NCI-H446 treated with DMSO at 0.1 percent for 48 hours (cell line): ENCODE measurements at regions not wholly inside any gene's neighbourhood (a gene's known extent, or its start where the extent isn't known, plus 50 kb on each side); places are given as distances from the start of the nearest gene placed in this dataset.
"Not testable (repeated sequence)": the region's sequence is repeated elsewhere in the genome, so short reads cannot be mapped to it uniquely, and the experiment has no call there.

Experiments used
- DNase-seq: peaks from one replicate; lab custom pipeline; 2025; lab: John Stamatoyannopoulos, UW

DNA sequence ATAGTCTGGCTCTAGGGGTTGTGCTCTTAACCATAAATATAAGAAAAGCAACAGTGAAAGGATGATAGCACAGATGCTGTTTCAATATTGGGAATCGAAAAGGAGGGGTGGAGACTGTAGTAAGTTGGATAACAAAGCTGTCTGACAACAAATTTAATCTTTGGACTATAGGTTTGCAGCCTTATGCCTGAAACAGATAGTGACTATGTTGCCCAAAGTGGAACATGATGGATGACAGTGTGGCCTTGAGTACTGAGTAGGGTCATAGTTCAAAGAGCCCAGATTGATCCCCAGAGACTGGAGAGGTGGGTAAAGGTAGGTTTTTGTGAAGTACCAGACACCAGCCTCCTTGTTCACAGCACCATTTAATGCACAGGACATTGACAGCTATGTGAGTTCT, 144.0 kb upstream of the PALMD start:
- DNase-seq, result no peak

DNA sequence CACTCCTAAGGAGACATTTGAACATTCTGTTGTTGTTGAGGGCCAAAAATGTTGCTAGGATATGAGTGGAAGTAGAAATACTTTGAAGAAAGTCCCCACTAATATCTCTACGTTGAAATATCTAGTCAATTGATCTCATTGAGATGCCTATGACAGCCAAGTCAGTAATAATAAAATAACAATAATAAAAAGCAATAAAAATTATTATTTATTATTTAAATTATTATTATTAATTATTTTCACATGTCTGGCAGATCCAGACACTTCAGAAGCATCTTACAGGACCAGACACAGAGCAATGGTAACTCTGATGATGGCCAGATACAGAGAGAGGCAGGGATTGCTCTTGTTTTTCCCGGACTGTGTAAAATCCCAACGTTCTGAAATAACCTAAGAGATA, 143.5 kb upstream of the PALMD start:
- no peak for DNase-seq

DNA sequence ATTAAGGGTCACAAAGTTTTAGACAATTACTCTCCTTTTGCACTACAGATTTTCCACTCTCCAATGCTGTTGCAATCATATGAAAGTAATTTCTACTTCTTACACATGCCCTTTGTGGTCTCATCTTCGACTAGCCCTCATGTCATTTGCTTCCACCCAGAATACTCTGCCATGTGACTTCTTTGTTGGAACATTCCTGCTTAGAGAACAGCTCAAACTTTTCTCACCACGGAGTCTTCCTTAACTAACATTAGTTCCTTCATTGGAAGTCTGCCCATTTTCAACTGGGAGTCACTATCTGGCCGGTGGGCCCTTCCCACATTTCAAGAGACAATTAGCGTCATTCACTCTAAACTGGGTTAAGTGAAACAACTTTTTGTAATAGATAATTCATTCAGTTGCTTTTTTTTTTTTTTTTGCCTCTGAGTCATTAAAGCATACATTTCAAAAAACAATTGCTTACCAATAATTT, 142.6 kb upstream of the PALMD start:
- DNase-seq, result no peak

DNA sequence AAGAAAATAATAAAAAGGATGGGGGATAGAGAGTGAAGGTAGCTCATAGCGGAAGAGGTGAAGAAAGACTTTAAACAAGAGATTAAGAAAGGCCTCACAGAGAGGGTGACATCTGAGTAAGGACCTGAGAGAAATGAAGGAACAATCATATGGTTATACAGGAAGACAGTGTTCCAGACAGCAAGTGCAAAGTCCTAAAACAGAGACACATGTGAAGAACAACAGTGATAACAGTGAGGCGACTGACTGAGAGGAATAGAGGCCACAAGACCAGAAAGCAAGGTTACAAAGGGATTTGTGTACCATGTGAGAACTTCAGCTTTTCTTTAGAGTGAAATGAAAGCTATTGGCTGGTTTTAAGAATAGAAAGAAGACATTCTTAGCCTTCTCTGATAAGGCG, 141.6 kb upstream of the PALMD start:
- no peak for DNase-seq

DNA sequence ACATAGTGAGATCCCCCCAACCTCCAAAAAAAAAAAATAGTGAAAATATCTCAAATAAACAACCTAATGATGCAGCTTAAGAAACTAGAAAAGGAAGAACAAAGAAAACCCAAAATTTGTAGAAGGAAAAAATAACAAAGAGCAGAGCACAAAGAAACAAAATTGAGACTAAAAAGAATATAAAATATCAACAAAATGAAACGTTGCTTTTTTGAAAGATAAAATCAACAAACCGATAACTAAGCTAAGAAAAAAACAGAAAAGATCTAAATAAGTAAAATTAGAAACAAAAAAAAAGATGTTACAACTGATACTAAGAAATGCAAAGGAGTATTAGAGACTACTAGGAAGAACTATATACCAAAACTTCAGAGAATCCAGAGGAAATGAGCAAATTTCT, 139.3 kb upstream of the PALMD start:
- DNase-seq, result no peak

DNA sequence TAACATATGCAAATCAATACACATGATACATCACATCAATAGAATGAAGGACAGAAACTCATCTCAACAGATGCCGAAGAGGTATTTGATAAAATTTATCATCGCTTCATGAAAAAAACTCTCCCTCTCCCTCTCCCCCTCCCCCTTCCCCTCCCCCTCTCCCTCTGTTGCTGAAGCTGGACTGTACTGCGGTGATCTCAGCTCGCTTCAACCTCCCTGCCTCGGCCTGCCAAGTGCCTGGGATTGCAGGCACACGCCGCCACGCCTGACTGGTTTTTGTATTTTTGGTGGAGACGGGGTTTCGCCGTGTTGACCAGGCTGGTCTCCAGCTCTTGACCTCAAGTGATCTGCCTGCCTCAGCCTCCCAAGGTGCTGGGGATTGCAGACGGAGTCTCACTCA, 138.5 kb upstream of the PALMD start:
- DNase-seq, result not testable (repeated sequence)

DNA sequence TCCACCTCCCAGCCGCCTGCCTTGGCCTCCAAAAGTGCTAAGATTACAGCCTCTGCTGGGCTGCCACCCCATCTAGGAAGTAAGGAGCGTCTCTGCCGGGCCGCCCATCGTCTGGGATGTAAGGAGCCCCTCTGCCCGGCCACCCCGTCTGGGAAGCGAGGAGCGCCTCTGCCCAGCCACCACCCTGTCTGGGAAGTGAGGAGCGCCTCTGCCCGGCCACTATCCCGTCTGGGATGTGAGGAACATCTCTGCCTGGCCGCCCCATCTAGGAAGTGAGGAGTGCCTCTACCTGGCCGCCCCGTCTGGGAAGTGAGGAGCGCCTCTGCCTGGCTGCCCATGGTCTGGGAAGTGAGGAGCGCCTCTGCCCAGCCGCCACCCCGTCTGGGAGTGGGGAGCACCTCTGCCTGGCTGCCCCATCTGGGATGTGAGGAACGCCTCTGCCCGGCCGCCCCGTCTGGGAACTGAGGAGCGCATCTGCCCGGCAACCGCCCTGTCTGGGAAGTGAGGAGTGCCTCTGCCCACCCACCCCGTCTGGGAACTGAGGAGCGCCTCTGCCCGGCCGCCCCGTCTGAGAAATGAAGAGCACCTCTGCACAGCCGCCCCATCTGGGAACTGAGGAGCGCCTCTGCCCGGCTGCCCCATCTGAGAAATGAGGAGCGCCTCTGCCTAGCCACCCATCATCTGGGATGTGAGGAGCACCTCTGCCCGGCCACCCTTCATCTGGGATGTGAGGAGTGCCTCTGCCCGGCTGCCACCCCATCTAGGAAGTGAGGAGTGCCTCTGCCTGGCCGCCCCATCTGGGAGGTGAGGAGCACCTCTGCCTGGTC, 137.8 kb upstream of the PALMD start:
- no peak for DNase-seq

DNA sequence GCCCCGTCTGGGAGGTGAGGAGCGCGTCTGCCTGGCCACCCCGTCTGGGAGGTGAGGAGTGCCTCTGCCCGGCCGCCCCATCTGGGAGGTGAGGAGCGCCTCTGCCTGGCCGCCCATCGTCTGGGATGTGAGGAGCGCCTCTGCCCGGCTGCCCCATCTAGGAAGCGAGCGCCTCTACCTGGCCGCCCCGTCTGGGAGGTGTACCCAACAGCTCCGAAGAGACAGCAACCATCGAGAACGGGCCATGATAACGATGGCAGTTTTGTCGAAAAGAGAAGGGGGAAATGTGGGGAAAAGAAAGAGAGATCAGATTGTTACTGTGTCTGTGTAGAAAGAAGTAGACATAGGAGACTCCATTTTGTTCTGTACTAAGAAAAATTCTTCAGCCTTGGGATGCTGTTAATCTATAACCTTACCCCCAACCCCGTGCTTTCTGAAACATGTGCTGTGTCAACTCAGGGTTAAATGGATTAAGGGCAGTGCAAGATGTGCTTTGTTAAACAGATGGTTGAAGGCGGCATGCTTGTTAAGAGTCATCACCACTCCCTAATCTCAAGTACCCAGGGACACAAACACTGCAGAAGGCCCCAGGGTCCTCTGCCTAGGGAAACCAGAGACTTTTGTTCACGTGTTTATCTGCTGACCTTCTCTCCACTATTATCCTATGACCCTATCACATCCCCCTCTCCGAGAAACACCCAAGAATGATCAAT, 137.0 kb upstream of the PALMD start:
- DNase-seq, result not testable (repeated sequence)

DNA sequence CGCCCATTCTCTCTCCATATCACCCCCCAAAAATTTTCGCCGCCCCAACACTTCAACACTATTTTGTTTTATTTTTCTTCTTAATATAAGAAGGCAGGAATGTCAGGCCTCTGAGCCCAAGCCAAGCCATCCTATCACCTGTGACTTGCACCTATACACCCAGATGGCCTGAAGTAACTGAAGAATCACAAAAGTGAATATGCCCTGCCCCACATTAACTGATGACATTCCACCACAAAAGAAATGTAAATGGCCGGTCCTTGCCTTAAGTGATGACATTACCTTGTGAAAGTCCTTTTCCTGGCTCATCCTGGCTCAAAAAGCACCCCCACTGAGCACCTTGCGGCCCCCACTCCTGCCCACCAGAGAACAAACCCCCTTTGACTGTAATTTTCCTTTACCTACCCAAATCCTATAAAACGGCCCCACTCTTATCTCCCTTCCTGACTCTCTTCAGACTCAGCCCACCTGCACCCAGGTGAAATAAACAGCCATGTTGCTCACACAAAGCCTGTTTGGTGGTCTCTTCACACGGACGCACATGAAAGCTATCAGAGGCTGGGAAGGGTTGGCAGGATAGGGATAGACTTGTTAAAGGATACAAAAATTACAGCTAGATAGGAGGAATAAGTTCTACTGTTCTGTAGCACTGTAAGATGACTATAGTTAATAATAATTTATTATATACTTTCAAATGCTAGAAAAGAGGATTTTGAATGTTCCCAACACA, 130.9 kb upstream of the PALMD start:
- not testable (repeated sequence) for DNase-seq

DNA sequence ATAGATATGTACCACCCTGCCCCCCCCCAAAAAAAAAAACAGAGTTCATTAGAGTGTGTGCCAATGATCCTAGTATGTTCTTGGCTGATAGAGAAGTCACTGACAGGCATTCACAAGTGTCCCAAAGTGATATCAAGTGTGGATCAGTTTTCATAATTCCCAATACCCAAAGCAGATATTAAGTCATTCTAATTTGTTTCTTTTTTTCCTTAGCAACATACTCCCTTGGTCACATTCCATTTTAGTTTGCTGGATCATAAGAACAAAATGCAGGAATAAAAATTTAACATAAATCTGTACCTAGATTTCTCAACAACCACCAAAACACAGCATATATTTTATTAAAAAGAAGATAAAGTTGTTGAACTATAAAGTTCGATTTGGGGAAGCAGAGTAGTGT, 129.8 kb upstream of the PALMD start:
- DNase-seq, result no peak

DNA sequence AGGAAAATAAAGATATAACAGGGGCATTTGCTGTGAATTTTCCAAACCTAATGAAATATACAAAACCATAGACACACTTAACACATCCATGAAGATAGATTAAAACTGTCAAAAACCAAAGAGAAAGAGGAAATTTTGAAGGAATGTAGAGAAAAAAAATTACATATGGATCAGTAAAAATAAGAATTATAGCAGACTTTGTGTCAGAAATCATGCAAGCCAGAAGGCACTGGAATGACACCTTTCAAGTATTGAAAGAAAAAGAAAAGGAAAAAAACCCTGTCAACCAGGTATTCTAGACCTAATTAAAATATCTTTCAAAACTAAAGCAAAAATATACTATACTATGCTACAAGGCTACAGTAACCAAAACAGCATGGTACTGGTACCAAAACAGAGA, 125.8 kb upstream of the PALMD start:
- DNase-seq, result no peak

DNA sequence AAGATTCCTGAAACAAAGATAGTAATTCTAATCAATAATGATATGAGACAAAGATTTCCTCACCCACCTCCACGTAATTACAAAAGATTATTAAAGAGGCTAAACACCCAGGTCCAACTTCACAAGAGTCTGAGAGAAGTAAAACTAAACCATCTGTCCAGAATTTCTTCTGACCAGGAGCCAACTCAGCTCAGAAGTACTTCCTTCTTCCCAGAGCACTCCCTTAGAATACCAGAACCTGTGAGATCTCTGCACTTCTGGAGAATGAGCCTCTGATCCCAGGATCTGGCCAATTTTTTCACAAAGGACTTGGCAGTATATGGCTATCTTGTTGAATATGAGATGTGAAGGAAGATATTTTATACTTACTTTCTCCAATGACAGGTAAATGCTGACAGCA, 120.6 kb upstream of the PALMD start:
- DNase-seq, result no peak

DNA sequence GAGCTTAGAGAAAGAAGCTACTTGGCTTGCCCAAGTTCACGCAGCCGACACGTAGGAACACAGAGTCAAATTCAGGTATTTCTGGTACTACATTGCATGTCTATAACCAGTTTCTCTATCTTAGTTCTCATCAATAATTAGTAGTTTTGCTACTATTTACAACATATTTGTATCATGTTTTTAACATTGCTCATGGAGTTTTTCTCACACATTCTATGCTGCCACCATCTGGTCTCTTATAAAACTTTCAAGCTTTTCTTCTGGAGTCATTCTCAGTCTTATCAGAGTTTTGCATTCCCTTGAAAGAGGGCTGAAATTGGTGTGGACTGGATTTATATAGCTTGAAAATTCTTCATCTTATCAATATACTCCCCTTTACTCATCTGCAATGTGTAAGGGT, 118.8 kb upstream of the PALMD start:
- peak; percentile 11 for DNase-seq

DNA sequence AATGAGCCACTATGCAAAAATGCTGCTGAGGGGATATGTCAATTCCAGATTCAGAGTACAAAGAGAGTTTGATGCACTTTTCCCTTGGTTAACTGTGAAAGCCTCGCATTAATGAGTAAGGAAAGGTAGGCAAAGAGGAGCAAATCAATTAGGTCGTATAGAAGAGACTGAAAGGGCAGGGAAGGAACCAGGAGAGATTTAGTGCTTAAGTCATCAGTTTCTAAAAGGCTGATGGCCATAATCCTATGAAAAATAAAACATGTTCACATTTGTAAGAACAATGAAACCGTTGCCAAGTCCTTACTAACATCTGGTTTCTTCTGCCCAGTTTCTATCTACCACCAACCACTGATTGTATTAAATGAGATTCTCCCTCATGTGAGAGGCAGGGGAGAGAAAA, 118.4 kb upstream of the PALMD start:
- DNase-seq, result no peak

DNA sequence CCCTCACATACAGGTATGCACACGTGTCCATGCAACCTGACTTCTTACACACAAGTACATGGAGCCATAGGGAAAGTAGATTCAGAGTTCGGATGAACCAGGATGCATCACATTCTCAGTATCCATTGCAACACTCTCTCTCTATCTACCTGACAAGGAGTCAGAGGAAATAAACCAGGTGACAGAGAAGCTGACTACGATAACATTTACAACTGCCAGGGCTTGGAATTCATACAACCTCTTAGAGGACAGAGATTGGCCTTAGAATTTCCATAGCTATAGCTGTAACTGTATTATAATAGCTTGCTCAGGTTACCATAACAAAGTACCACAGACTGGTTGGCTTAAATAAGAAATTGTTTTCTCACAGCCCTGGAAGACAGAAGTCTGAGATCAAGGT, 116.9 kb upstream of the PALMD start:
- DNase-seq, result no peak

DNA sequence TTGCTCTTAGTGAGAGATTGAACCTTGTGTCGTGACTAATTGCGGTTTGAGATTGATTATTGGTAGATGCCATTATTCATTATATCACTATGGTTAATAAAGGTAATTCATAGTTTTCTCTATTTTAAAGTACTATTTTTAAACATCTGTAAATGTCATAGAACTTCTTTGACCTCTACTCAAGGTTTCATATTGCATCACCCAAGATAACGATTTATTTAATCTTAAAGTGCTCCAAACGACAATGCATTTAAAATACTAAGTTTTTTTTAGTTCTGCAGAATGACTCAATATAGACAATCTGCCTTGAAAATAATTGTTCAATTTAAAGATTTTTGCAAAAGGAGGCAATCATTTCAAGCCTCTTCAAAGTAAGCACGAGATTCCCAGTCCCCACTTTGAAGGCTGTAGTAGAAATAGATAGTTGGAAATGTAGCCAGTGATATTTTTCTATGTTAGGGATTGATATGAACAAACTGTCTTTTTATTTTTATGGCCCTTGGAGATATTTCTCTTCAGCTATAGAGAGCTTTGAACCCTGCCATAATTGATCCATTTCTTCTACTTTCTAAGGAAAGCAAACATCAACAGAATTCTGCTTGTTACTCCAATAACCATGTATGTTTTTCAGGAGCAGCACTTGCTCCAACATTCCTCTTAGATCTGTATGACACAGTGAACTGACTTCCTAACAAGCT, 114.2 kb upstream of the PALMD start:
- no peak for DNase-seq

DNA sequence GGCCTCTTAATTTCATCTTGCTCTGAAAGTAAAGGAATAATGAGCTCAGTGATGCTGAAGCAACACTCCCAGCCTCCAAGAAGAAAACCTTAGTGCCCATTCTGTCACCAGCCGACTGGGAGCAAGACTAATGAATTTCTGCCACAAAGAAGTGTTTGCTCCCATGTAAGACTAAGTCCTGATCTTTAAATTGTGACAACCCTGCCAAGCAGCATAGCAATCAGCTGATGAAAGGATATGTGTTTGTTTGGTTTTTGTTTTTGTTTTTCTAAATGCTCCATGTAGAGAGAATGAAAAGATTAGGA, 113.7 kb upstream of the PALMD start:
- DNase-seq, result peak; percentile 18

DNA sequence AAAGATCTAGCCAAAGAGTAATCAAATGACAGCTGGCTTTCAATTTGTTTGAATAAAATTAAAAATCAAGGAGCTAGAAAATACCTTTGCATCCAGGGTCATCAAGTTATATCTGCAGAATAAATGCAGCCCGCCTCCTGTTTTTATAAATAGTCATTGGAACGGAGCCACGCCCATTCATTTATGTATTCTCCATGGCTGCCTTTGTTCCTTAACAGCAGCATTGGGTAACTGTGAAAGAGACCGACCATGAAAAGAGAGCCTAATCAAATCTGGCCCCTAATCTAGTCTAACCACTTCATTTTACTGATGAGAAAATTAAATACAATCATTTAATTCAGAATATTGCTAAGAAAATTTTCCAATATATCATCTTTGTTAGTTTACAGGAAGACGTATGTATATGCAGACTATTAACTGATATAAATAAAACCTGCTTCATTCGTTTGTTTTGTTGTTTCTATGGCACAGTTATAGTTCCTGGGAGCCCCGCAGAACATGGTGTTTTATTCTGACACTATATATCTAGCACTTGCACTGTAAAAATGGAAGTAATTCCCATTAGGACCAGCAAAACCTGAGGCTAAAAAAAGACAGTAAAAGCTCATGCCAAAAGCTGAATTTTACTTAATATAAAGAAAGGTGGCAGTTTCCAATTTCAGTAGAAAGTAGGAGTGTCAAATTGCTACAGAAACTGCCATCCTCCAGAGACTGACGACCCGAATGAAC, 111.8 kb upstream of the PALMD start:
- DNase-seq, result no peak

DNA sequence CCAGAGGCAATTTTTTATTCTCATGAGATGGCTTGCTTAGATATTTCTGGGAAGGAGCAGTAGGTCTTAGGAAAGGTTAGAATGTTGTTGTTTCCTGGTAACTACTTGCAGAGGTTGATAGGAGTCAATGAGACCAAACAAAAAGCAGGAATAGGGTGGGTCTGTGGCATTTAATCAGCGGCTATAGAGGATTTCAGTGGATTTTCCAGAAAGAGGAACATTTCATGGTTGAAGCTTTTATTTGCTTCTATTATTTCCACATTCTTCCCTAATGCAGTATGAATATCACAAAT, 111.3 kb upstream of the PALMD start:
- DNase-seq, result no peak

DNA sequence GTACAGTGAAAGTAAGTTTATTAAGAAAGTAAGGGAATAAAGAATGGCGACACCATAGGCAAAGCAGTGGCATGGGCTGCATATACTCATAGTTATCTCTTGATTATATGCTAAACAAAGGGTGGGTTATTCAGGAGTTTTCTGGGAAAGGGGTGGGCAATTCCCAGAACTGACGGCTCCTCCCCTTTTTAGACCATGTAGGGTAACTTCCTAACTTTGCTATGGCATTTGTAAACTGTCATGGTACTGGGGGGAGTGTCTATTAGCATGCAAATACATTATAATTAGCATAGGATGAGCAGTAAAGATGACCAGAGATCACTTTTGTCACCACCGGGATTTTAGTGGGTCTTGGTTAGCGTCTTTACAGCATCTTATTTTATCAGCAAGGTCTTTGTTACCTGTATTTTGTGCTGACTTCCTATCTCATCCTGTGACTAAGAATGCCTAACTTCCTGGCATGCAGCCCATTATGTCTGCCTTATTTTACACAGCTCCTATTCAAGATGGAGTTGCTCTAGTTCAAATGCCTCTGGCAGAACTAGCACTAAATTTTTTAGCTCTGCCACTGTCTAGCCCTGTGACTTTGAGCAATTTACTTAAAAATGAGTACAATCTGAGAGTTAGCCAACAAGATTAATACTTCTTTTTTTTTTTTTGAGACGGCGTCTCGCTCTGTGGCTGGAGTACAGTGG, 110.3 kb upstream of the PALMD start:
- no peak for DNase-seq

DNA sequence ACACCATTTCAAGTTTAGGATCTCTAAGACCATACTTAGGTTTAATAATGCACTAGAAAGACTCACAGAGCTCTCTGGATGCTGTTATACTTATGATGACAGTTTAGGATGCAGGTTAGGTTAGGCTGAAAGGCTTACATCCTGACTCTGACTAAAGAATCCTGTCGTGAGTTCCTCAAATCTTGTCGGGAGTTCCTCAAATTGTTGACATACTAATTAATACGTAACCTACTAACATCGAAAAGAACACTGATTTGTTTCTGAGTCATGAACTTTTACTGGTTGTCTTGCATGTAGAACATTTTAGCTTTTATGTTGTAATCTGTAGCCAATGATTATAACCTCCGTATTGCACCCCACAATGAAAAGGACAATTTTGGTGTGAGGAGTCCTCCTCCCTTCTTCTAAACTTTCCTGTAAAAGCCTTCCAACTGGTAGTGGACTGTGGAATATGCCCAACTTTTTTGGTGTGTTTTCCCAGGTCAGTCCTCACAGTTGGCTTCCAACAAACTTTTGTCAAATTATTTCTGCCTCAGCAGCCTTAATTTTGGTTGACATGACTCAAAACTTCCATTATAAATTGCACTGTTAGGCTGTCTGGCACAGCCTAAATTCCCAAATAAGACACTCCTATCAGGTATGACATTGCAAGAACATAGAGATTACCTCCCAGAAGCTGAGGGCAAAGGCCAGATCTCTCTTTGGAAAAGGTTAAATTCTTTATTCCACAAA, 107.9 kb upstream of the PALMD start:
- DNase-seq, result no peak
